HEK293 (cell line): ENCODE measurements at regions not wholly inside any gene's neighbourhood (a gene's known extent, or its start where the extent isn't known, plus 50 kb on each side); places are given as distances from the start of the nearest gene placed in this dataset.

Experiments
- CTCF ChIA-PET: fragments of 350-600 bp; formaldehyde crosslinking; extraction: SDS; loops from one replicate; lab custom pipeline; 2021; ENCODE audit warnings: antibody characterized with exemption; lab: Yijun Ruan, JAX
- POLR2A ChIA-PET: fragments of 300-600 bp; formaldehyde crosslinking; extraction: SDS; loops from one replicate; lab custom pipeline; 2020; ENCODE audit warnings: antibody characterized with exemption, inconsistent platforms; lab: Yijun Ruan, JAX
- H3K27ac ChIP-seq: fragments of 200-500 bp; sonication (Bioruptor generic); 2 replicates; pipeline ENCODE4 v1.5.1; 2014; ENCODE audit warnings: low read depth, low read length, control low read depth, inconsistent platforms; ENCODE audit errors: extremely low read depth
- H3K36me3 ChIP-seq, 2 experiments: fragments of 200-500 bp in 1 of 2; sonication (Bioruptor generic) in 1 of 2; 1 replicate in 1 of 2; 2 replicates in 1 of 2; pipeline ENCODE4 v1.5.1; 2014 to 2017; ENCODE audit warnings: inconsistent platforms in 2 of 2, low read length in 2 of 2; ENCODE audit not compliant: control insufficient read depth in 2 of 2, insufficient read depth in 1 of 2
- H3K4me1 ChIP-seq: fragments of 200-500 bp; sonication (Bioruptor generic); 2 replicates; pipeline ENCODE4 v1.5.1; 2014; ENCODE audit warnings: mild to moderate bottlenecking, low read length, inconsistent platforms; ENCODE audit not compliant: control insufficient read depth, insufficient read depth
- H3K4me3 ChIP-seq: 2 replicates; pipeline ENCODE4 v1.5.1; 2011; ENCODE audit warnings: low read depth, mild to moderate bottlenecking, control low read depth, low read length, moderate library complexity
- H3K9me3 ChIP-seq: fragments of 200-500 bp; sonication (Bioruptor generic); 2 replicates; pipeline ENCODE4 v1.5.1; 2014; ENCODE audit warnings: low read depth, low read length, inconsistent platforms; ENCODE audit not compliant: control insufficient read depth, insufficient read depth
- ATF2 ChIP-seq: fragments of 450-650 bp; formaldehyde crosslinking; IDR thresholded peaks from 2 replicates; pipeline ENCODE4 v1.5.1; 2016; ENCODE audit warnings: missing biosample characterization, missing genetic modification characterization, low read depth
- MZF1 ChIP-seq: fragments of 450-650 bp; formaldehyde crosslinking; IDR thresholded peaks from 2 replicates; pipeline ENCODE4 v1.5.1; 2017; ENCODE audit warnings: missing biosample characterization, missing genetic modification characterization, borderline replicate concordance
- SALL2 ChIP-seq: fragments of 450-650 bp; formaldehyde crosslinking; IDR thresholded peaks from 2 replicates; pipeline ENCODE4 v1.5.0; 2017; ENCODE audit warnings: missing biosample characterization, mild to moderate bottlenecking, missing genetic modification characterization, borderline replicate concordance
- SP2 ChIP-seq: fragments of 450-650 bp; formaldehyde crosslinking; IDR thresholded peaks from 2 replicates; pipeline ENCODE4 v1.5.1; 2016; ENCODE audit warnings: missing biosample characterization, missing genetic modification characterization
- ZBTB8A ChIP-seq: fragments of 450-650 bp; formaldehyde crosslinking; IDR thresholded peaks from 2 replicates; pipeline ENCODE4 v1.5.1; 2016; ENCODE audit warnings: missing biosample characterization, missing genetic modification characterization
- ZFP37 ChIP-seq: fragments of 450-650 bp; formaldehyde crosslinking; IDR thresholded peaks from 2 replicates; pipeline ENCODE4 v1.5.1; 2016; ENCODE audit warnings: missing biosample characterization, missing genetic modification characterization
- ZNF138 ChIP-seq: fragments of 450-650 bp; formaldehyde crosslinking; IDR thresholded peaks from 2 replicates; pipeline ENCODE4 v1.5.1; 2016; ENCODE audit warnings: missing biosample characterization, missing genetic modification characterization, borderline replicate concordance
- ZNF19 ChIP-seq: fragments of 450-650 bp; formaldehyde crosslinking; IDR thresholded peaks from 2 replicates; pipeline ENCODE4; 2016; ENCODE audit warnings: missing biosample characterization, missing genetic modification characterization, low read depth
- ZNF223 ChIP-seq: fragments of 450-650 bp; formaldehyde crosslinking; IDR thresholded peaks from 2 replicates; pipeline ENCODE4 v1.5.1; 2016; ENCODE audit warnings: missing biosample characterization, missing genetic modification characterization
- ZNF280C ChIP-seq: fragments of 450-650 bp; formaldehyde crosslinking; IDR thresholded peaks from 2 replicates; pipeline ENCODE4 v1.5.1; 2016; ENCODE audit warnings: missing biosample characterization, missing genetic modification characterization
- ZNF350 ChIP-seq: fragments of 450-650 bp; formaldehyde crosslinking; IDR thresholded peaks from 2 replicates; pipeline ENCODE4 v1.5.0; 2017; ENCODE audit warnings: missing biosample characterization, mild to moderate bottlenecking, missing genetic modification characterization
- ZNF366 ChIP-seq: fragments of 450-650 bp; formaldehyde crosslinking; conservative IDR thresholded peaks from 2 replicates; pipeline ENCODE4 v1.5.1; 2016; ENCODE audit warnings: missing biosample characterization, missing genetic modification characterization
- ZNF510 ChIP-seq: fragments of 450-650 bp; formaldehyde crosslinking; IDR thresholded peaks from 2 replicates; pipeline ENCODE4 v1.5.1; 2018; ENCODE audit warnings: mild to moderate bottlenecking, missing genetic modification characterization, missing biosample characterization; ENCODE audit not compliant: insufficient replicate concordance
- ZNF561 ChIP-seq: fragments of 450-650 bp; IDR thresholded peaks from 2 replicates; pipeline ENCODE4 v1.5.1; 2018; ENCODE audit warnings: missing biosample characterization, missing genetic modification characterization, borderline replicate concordance
- ZNF623 ChIP-seq: fragments of 450-650 bp; formaldehyde crosslinking; IDR thresholded peaks from 2 replicates; pipeline ENCODE4 v1.5.1; 2016; ENCODE audit warnings: missing biosample characterization, missing genetic modification characterization
- ZNF704 ChIP-seq: fragments of 450-650 bp; formaldehyde crosslinking; IDR thresholded peaks from 2 replicates; pipeline ENCODE4 v1.5.1; 2016; ENCODE audit warnings: missing biosample characterization, missing genetic modification characterization
- ZNF747 ChIP-seq: fragments of 450-650 bp; formaldehyde crosslinking; IDR thresholded peaks from 2 replicates; pipeline ENCODE4 v1.5.1; 2016; ENCODE audit warnings: missing biosample characterization, missing genetic modification characterization
- ZNF776 ChIP-seq: fragments of 450-650 bp; formaldehyde crosslinking; IDR thresholded peaks from 2 replicates; pipeline ENCODE4 v1.5.0; 2017; ENCODE audit warnings: missing biosample characterization, missing genetic modification characterization, borderline replicate concordance
- ZSCAN16 ChIP-seq: fragments of 450-650 bp; formaldehyde crosslinking; IDR thresholded peaks from 2 replicates; pipeline ENCODE4 v1.5.1; 2016; ENCODE audit warnings: missing biosample characterization, missing genetic modification characterization
- TF ChIP-seq, protein P1 (sequence below): fragments of 450-650 bp; formaldehyde crosslinking; IDR thresholded peaks from 2 replicates; pipeline ENCODE4 v1.5.1; 2016; ENCODE audit warnings: missing biosample characterization, missing genetic modification characterization
- TF ChIP-seq, protein P2 (sequence below): fragments of 450-650 bp; formaldehyde crosslinking; IDR thresholded peaks from 2 replicates; pipeline ENCODE4 v1.5.1; 2016; ENCODE audit warnings: missing biosample characterization, missing genetic modification characterization, borderline replicate concordance

DNA sequence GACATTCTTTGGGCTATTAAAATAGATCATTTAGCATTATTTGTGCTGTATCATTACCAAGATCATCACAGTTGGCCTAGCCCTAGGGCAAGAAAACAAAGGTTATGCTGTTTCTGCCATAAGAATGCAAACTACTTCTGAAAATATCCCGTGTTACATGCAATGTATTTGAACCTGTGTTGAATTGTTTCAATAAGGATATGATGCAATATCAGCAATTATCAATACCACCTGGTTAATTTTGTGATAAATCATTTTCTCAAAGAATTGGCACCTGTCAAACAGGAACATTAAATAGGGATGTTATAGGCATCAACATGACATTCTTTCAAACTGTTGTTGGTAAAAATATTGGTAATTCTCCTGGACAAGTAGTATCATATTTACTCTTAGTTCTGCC lies 2002.0 kb upstream of the CDH9 start:
- H3K27ac ChIP-seq: no peak overlapping the region
- no peaks in the 10 kb centered on the region for H3K36me3 ChIP-seq
- POLR2A ChIA-PET: no interaction called here
- CTCF ChIA-PET: no interaction called here
- no peaks in the 10 kb centered on the region; the same call in 1 of the 2 replicates for H3K9me3 ChIP-seq
- no peak for TF ChIP-seq ZFP37 (tag by site-specific recombination)
- TF ChIP-seq ZNF223: no peak
- TF ChIP-seq ZNF561: no peak
- TF ChIP-seq ZNF280C (tag by site-specific recombination): no peak
- no peaks in the 10 kb centered on the region for H3K4me1 ChIP-seq
- H3K4me3 ChIP-seq: no peak overlapping the region

- no peak overlapping the region for H3K27ac ChIP-seq
- no peak overlapping the region for H3K4me3 ChIP-seq
- POLR2A ChIA-PET: no interaction called here
- H3K36me3 ChIP-seq: no peaks in the 10 kb centered on the region
- H3K4me1 ChIP-seq: no peaks in the 10 kb centered on the region
- CTCF ChIA-PET: no interaction called here
- no peaks in the 10 kb centered on the region; the same call in 1 of the 2 replicates for H3K9me3 ChIP-seq
- TF ChIP-seq ZBTB8A (tag by site-specific recombination): no peak
- TF ChIP-seq, protein P1, sequence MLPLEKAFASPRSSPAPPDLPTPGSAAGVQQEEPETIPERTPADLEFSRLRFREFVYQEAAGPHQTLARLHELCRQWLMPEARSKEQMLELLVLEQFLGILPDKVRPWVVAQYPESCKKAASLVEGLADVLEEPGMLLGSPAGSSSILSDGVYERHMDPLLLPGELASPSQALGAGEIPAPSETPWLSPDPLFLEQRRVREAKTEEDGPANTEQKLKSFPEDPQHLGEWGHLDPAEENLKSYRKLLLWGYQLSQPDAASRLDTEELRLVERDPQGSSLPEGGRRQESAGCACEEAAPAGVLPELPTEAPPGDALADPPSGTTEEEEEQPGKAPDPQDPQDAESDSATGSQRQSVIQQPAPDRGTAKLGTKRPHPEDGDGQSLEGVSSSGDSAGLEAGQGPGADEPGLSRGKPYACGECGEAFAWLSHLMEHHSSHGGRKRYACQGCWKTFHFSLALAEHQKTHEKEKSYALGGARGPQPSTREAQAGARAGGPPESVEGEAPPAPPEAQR (tag by site-specific recombination): no peak
- TF ChIP-seq SP2 (tag by site-specific recombination): no peak
- TF ChIP-seq, protein P2, sequence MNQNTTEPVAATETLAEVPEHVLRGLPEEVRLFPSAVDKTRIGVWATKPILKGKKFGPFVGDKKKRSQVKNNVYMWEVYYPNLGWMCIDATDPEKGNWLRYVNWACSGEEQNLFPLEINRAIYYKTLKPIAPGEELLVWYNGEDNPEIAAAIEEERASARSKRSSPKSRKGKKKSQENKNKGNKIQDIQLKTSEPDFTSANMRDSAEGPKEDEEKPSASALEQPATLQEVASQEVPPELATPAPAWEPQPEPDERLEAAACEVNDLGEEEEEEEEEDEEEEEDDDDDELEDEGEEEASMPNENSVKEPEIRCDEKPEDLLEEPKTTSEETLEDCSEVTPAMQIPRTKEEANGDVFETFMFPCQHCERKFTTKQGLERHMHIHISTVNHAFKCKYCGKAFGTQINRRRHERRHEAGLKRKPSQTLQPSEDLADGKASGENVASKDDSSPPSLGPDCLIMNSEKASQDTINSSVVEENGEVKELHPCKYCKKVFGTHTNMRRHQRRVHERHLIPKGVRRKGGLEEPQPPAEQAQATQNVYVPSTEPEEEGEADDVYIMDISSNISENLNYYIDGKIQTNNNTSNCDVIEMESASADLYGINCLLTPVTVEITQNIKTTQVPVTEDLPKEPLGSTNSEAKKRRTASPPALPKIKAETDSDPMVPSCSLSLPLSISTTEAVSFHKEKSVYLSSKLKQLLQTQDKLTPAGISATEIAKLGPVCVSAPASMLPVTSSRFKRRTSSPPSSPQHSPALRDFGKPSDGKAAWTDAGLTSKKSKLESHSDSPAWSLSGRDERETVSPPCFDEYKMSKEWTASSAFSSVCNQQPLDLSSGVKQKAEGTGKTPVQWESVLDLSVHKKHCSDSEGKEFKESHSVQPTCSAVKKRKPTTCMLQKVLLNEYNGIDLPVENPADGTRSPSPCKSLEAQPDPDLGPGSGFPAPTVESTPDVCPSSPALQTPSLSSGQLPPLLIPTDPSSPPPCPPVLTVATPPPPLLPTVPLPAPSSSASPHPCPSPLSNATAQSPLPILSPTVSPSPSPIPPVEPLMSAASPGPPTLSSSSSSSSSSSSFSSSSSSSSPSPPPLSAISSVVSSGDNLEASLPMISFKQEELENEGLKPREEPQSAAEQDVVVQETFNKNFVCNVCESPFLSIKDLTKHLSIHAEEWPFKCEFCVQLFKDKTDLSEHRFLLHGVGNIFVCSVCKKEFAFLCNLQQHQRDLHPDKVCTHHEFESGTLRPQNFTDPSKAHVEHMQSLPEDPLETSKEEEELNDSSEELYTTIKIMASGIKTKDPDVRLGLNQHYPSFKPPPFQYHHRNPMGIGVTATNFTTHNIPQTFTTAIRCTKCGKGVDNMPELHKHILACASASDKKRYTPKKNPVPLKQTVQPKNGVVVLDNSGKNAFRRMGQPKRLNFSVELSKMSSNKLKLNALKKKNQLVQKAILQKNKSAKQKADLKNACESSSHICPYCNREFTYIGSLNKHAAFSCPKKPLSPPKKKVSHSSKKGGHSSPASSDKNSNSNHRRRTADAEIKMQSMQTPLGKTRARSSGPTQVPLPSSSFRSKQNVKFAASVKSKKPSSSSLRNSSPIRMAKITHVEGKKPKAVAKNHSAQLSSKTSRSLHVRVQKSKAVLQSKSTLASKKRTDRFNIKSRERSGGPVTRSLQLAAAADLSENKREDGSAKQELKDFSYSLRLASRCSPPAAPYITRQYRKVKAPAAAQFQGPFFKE (tag by site-specific recombination): no peak
- no peak for TF ChIP-seq MZF1 (tag by site-specific recombination)
- TF ChIP-seq ZNF776: no peak
- no peak for TF ChIP-seq ZSCAN16
- TF ChIP-seq ZNF350: no peak
- TF ChIP-seq ZNF138: no peak
- TF ChIP-seq ZNF366 (tag by site-specific recombination): no peak
- no peak for TF ChIP-seq ZNF510 (tag by site-specific recombination)
- no peak for TF ChIP-seq ZNF747 (tag by site-specific recombination)
- no peak for TF ChIP-seq SALL2 (tag by site-specific recombination)
- TF ChIP-seq ZNF623 (tag by site-specific recombination): no peak
- no peak for TF ChIP-seq ZNF19 (tag by site-specific recombination)
- no peak for TF ChIP-seq ATF2
- no peak for TF ChIP-seq ZNF704
These were observed 2001.6 kb upstream of the CDH9 start for GRCh38 chr5:29039994-29040393.
